Activated gamma-delta T cell (primary cell): ENCODE measurements at regions not wholly inside any gene's neighbourhood (a gene's known extent, or its start where the extent isn't known, plus 50 kb on each side); places are given as distances from the start of the nearest gene placed in this dataset.
"Not testable (repeated sequence)": the region's sequence is repeated elsewhere in the genome, so short reads cannot be mapped to it uniquely, and the experiment has no call there.

Experiments
- DNase-seq: peaks from one replicate; lab custom pipeline; 2025; lab: John Stamatoyannopoulos, UW

- DNase-seq = no peak
Observed at GRCh38 chr6:44036699-44037101, 90.6 kb downstream of the MRPL14 start.

GRCh38 chr6:44036196-44036595 is 91.1 kb downstream of the MRPL14 start:
- no peak for DNase-seq

- no peak for DNase-seq
Observed at GRCh38 chr6:44035621-44036020, 91.6 kb downstream of the MRPL14 start.

GRCh38 chr6:44034931-44035345 is 92.3 kb downstream of the MRPL14 start:
- DNase-seq = no peak

- DNase-seq = no peak
Observed at GRCh38 chr6:44034391-44034861, 92.8 kb downstream of the MRPL14 start.

GRCh38 chr6:44030812-44031454 is 96.3 kb downstream of the MRPL14 start:
- DNase-seq = no peak

- DNase-seq = no peak
Observed at GRCh38 chr6:44029444-44030185, 97.6 kb downstream of the MRPL14 start.

- no peak for DNase-seq
Observed at GRCh38 chr6:44028789-44029310, 98.4 kb downstream of the MRPL14 start.

- no peak for DNase-seq
Observed at GRCh38 chr6:44025226-44025625, 102.0 kb downstream of the MRPL14 start.

- DNase-seq = no peak
Observed at GRCh38 chr6:44024574-44025219, 102.6 kb downstream of the MRPL14 start.

GRCh38 chr6:44023586-44024454 is 103.4 kb downstream of the MRPL14 start:
- no peak for DNase-seq

GRCh38 chr6:44022671-44023352 is 104.4 kb downstream of the MRPL14 start:
- DNase-seq = no peak

GRCh38 chr6:44022296-44022661 is 105.0 kb downstream of the MRPL14 start:
- no peak for DNase-seq

GRCh38 chr6:44021589-44022295 is 105.5 kb downstream of the MRPL14 start:
- DNase-seq = no peak

GRCh38 chr6:44020664-44021425 is 106.4 kb downstream of the MRPL14 start:
- no peak for DNase-seq

GRCh38 chr6:44020148-44020547 is 107.1 kb downstream of the MRPL14 start:
- no peak for DNase-seq

- DNase-seq = not testable (repeated sequence)
Observed at GRCh38 chr6:44017307-44017706, 109.9 kb downstream of the MRPL14 start.

GRCh38 chr6:44016131-44016870 is 111.0 kb downstream of the MRPL14 start:
- DNase-seq = no peak

GRCh38 chr6:44012078-44012493 is 115.2 kb downstream of the MRPL14 start:
- no peak for DNase-seq
